ENCODE measurements at regions not wholly inside any gene's neighbourhood (a gene's known extent, or its start where the extent isn't known, plus 50 kb on each side); places are given as distances from the start of the nearest gene placed in this dataset.

DNA sequence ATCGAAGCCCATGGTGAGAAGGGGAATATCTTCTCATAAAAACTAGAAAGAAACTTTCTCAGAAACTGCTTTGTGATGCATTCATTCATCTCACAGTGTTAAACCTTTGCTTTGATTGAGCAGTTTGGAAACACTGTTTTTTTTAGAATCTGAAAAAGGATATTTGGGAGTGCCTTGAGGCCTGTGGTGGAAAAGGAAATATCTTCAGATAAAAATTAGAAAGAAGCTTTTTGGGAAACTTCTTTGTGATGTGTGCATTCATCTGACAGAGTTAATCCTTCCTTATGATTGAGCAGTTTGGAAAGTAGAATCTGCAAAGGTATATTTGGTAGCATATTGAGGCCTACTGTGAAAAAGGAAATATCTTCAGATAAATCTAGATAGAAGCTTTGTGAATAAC lies 1594.9 kb downstream of the UQCRFS1 start:
- no peak for DNase-seq

DNA sequence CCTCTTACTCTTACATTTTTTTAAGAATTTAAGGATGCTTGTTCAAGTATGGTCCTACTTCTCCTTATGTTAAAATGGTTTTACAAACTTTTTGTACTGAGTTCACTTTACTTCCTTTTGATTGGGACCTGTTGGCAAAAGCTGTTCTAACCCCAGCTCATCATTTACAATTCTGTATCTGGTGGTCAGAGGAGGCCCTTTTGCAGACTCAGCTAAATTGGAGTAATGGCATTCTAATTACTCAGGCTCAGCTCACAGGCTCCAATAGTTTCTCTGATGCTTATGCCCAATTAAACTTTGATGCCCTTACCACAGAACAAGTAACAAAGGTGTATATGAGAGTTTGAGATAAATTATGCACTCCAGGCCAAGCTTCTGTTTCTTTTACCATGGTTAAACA lies 1632.0 kb downstream of the UQCRFS1 start:
- no peak for DNase-seq
